ENCODE measurements at regions not wholly inside any gene's neighbourhood (a gene's known extent, or its start where the extent isn't known, plus 50 kb on each side); places are given as distances from the start of the nearest gene placed in this dataset.
"Not testable (repeated sequence)": the region's sequence is repeated elsewhere in the genome, so short reads cannot be mapped to it uniquely, and the experiment has no call there.

GRCh38 chr13:33682020-33682564, 135.9 kb upstream of the RFC3 start:
- H3K4me3 ChIP-seq (replicated peaks; ENCODE audit: low read depth, low read length) = no peak overlapping the region
- DNase-seq (ENCODE audit: extremely low read depth, low read depth) = no peak
- no peak for TF ChIP-seq CTCF (IDR thresholded peaks at IDR 0.05; ENCODE audit: low read depth, low read length, missing control alignments)

GRCh38 chr13:33682646-33683045, 135.3 kb upstream of the RFC3 start:
- not testable (repeated sequence) for DNase-seq (ENCODE audit: extremely low read depth, low read depth); H3K4me3 ChIP-seq (replicated peaks; ENCODE audit: low read depth, low read length)

- no peak for TF ChIP-seq CTCF (IDR thresholded peaks at IDR 0.05; ENCODE audit: low read depth, low read length, missing control alignments)
- H3K4me3 ChIP-seq (replicated peaks; ENCODE audit: low read depth, low read length) = no peak overlapping the region
- no peak for DNase-seq (ENCODE audit: extremely low read depth, low read depth)
Observed at GRCh38 chr13:33683376-33683775, 134.6 kb upstream of the RFC3 start.

GRCh38 chr13:33684874-33685273, 133.1 kb upstream of the RFC3 start:
- no peak for TF ChIP-seq CTCF (IDR thresholded peaks at IDR 0.05; ENCODE audit: low read depth, low read length, missing control alignments)
- H3K4me3 ChIP-seq (replicated peaks; ENCODE audit: low read depth, low read length) = no peak overlapping the region
- DNase-seq (ENCODE audit: extremely low read depth, low read depth) = no peak

GRCh38 chr13:33686772-33687480, 131.0 kb upstream of the RFC3 start:
- DNase-seq (ENCODE audit: extremely low read depth, low read depth) = no peak
- no peak for TF ChIP-seq CTCF (IDR thresholded peaks at IDR 0.05; ENCODE audit: low read depth, low read length, missing control alignments)
- H3K4me3 ChIP-seq (replicated peaks; ENCODE audit: low read depth, low read length) = no peak overlapping the region

GRCh38 chr13:33690354-33690753, 127.6 kb upstream of the RFC3 start:
- TF ChIP-seq CTCF (IDR thresholded peaks at IDR 0.05; ENCODE audit: low read depth, low read length, missing control alignments) = no peak
- DNase-seq (ENCODE audit: extremely low read depth, low read depth) = no peak
- H3K4me3 ChIP-seq (replicated peaks; ENCODE audit: low read depth, low read length) = no peak overlapping the region

GRCh38 chr13:33691980-33692379, 126.0 kb upstream of the RFC3 start:
- no peak for DNase-seq (ENCODE audit: extremely low read depth, low read depth)
- TF ChIP-seq CTCF (IDR thresholded peaks at IDR 0.05; ENCODE audit: low read depth, low read length, missing control alignments) = no peak
- H3K4me3 ChIP-seq (replicated peaks; ENCODE audit: low read depth, low read length) = no peak overlapping the region

Data from HFF-Myc (cell line).